ENCODE measurements at regions not wholly inside any gene's neighbourhood (a gene's known extent, or its start where the extent isn't known, plus 50 kb on each side); places are given as distances from the start of the nearest gene placed in this dataset.

- TF ChIP-seq CTCF (IDR thresholded peaks at IDR 0.05; ENCODE audit: insufficient read depth, low read length) (no peak), POLR2AphosphoS5 (IDR thresholded peaks at IDR 0.05; ENCODE audit: low read depth) (no peak), GABPA (IDR thresholded peaks at IDR 0.05; ENCODE audit: low read depth) (no peak)
Measured at GRCh38 chr5:92147798-92148197, 764.7 kb upstream of the ARRDC3 start.

Data from HL-60 (cell line).